Neural progenitor cell (in vitro differentiated cells): ENCODE measurements at regions not wholly inside any gene's neighbourhood (a gene's known extent, or its start where the extent isn't known, plus 50 kb on each side); places are given as distances from the start of the nearest gene placed in this dataset.

Experiments
- DNase-seq: peaks from one replicate; pipeline ENCODE4 v3.0.0-alpha.2; 2016; ENCODE audit warnings: low spot score
- H2AFZ ChIP-seq: fragments of 200-600 bp; sonication (generic); replicated peaks from 2 replicates; pipeline ENCODE4 v1.6.1; 2016; ENCODE audit warnings: antibody characterized with exemption
- H3F3A ChIP-seq: fragments of 200-600 bp; sonication (generic); 2 replicates; pipeline ENCODE4 v1.6.1; 2016; ENCODE audit warnings: antibody characterized with exemption, low read depth
- H3K27ac ChIP-seq: fragments of 200-600 bp; sonication (generic); 2 replicates; pipeline ENCODE4 v1.5.1; 2016; ENCODE audit warnings: mild to moderate bottlenecking
- H3K27me3 ChIP-seq: fragments of 200-600 bp; sonication (generic); 2 replicates; pipeline ENCODE4 v1.6.1; 2016; ENCODE audit warnings: mild to moderate bottlenecking, moderate library complexity
- H3K36me3 ChIP-seq: fragments of 200-600 bp; sonication (generic); 2 replicates; pipeline ENCODE4 v1.5.1; 2016
- H3K4me1 ChIP-seq: fragments of 200-600 bp; sonication (generic); 2 replicates; pipeline ENCODE4 v1.6.1; 2016; ENCODE audit warnings: mixed run types
- H3K4me2 ChIP-seq: fragments of 200-600 bp; sonication (generic); 2 replicates; pipeline ENCODE4 v1.6.1; 2016
- H3K4me3 ChIP-seq: fragments of 200-600 bp; sonication (generic); 2 replicates; pipeline ENCODE4 v1.5.1; 2016
- H3K79me2 ChIP-seq: fragments of 200-600 bp; sonication (generic); 2 replicates; pipeline ENCODE4 v1.6.1; 2016; ENCODE audit warnings: low read depth
- H3K9ac ChIP-seq: fragments of 200-600 bp; sonication (generic); 2 replicates; pipeline ENCODE4 v1.6.1; 2016
- H3K9me3 ChIP-seq: fragments of 200-600 bp; sonication (generic); 2 replicates; pipeline ENCODE4 v1.5.1; 2016; ENCODE audit warnings: low read depth
- H4K20me1 ChIP-seq: fragments of 200-600 bp; sonication (generic); 2 replicates; pipeline ENCODE4 v1.6.1; 2016; ENCODE audit warnings: low read depth
- H3K27ac Mint-ChIP-seq: 3 replicates; pipeline ENCODE4 v1.8.0; 2021; ENCODE audit warnings: mixed read lengths
- H3K27me3 Mint-ChIP-seq: 2 replicates; pipeline ENCODE4 v1.8.0; 2022; ENCODE audit warnings: low read depth, mild to moderate bottlenecking, inconsistent platforms, moderate library complexity, mixed read lengths; ENCODE audit not compliant: insufficient read depth
- H3K36me3 Mint-ChIP-seq: 3 replicates; pipeline ENCODE4 v1.8.0; 2021; ENCODE audit warnings: mixed read lengths
- H3K4me1 Mint-ChIP-seq: 3 replicates; pipeline ENCODE4 v1.8.0; 2021; ENCODE audit warnings: mixed read lengths
- H3K4me3 Mint-ChIP-seq: 3 replicates; pipeline ENCODE4 v1.8.0; 2021; ENCODE audit warnings: mild to moderate bottlenecking, moderate library complexity, mixed read lengths
- H3K9me3 Mint-ChIP-seq: 3 replicates; pipeline ENCODE4 v1.8.0; 2020; ENCODE audit warnings: mixed read lengths
- EZH2 ChIP-seq: fragments of 200-600 bp; sonication (generic); IDR thresholded peaks from 2 replicates; pipeline ENCODE4 v1.6.1; 2017; ENCODE audit warnings: antibody characterized with exemption, mild to moderate bottlenecking, moderate library complexity
- EZH2phosphoT487 ChIP-seq: fragments of 200-600 bp; sonication (generic); IDR thresholded peaks from 2 replicates; pipeline ENCODE4 v1.6.1; 2017; ENCODE audit warnings: antibody characterized with exemption
- TF ChIP-seq, protein P1 (sequence below): fragments of 200-600 bp; sonication (generic); IDR thresholded peaks from 2 replicates; pipeline ENCODE4 v1.5.1; 2017; ENCODE audit warnings: antibody characterized with exemption, mild to moderate bottlenecking

GRCh38 chr2:88942798-88943197, 251.3 kb downstream of the RPIA start:
- Mint-ChIP-seq H3K9me3 (peaks cover 8% of the 10 kb centered on the region), H3K27me3 (peaks cover 2% of the 10 kb centered on the region), H3K4me1 (no peaks in the 10 kb centered on the region), H3K27ac (no peak overlapping the region), H3K4me3 (no peak overlapping the region), H3K36me3 (no peaks in the 10 kb centered on the region)
- Histone ChIP-seq H3K4me2 (no peak overlapping the region), H4K20me1 (no peaks in the 10 kb centered on the region), H2AFZ (no peak overlapping the region), H3K4me1 (no peaks in the 10 kb centered on the region), H3K4me3 (no peak overlapping the region), H3K79me2 (no peaks in the 10 kb centered on the region), H3F3A (no peaks in the 10 kb centered on the region), H3K27ac (no peak overlapping the region), H3K9me3 (peaks cover 25% of the 10 kb centered on the region), H3K36me3 (no peaks in the 10 kb centered on the region), H3K9ac (no peak overlapping the region), H3K27me3 (no peaks in the 10 kb centered on the region)
- DNase-seq: no peak
- TF ChIP-seq, protein P1, sequence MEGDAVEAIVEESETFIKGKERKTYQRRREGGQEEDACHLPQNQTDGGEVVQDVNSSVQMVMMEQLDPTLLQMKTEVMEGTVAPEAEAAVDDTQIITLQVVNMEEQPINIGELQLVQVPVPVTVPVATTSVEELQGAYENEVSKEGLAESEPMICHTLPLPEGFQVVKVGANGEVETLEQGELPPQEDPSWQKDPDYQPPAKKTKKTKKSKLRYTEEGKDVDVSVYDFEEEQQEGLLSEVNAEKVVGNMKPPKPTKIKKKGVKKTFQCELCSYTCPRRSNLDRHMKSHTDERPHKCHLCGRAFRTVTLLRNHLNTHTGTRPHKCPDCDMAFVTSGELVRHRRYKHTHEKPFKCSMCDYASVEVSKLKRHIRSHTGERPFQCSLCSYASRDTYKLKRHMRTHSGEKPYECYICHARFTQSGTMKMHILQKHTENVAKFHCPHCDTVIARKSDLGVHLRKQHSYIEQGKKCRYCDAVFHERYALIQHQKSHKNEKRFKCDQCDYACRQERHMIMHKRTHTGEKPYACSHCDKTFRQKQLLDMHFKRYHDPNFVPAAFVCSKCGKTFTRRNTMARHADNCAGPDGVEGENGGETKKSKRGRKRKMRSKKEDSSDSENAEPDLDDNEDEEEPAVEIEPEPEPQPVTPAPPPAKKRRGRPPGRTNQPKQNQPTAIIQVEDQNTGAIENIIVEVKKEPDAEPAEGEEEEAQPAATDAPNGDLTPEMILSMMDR: no peak
- TF ChIP-seq EZH2: no peak
- TF ChIP-seq EZH2phosphoT487: no peak

DNA sequence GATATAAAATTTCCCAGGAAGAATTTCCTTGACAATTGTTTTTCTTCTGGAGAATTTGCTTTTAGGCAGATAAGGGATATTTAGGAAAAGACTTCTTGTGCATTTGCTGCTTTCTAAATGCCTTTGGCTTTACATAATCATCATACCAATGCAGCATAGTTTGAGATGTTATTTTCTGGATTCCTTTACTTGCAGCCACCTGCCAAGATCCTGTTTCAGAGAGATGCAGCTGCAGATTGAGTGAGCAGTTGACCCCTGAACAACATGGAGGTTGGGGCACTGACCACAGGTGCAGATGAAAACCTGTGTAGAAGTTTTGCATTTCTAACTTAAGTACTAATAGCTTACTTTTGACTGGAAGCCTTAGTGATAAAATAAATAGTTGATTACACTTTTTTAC, 257.9 kb downstream of the RPIA start:
- Histone ChIP-seq H3K4me3 (no peak overlapping the region), H3K4me2 (no peak overlapping the region), H2AFZ (no peak overlapping the region), H3K9me3 (peaks cover 17% of the 10 kb centered on the region), H3K36me3 (no peaks in the 10 kb centered on the region), H3K9ac (no peak overlapping the region), H3K27ac (no peak overlapping the region), H3K4me1 (no peaks in the 10 kb centered on the region), H3K27me3 (no peaks in the 10 kb centered on the region), H3F3A (no peaks in the 10 kb centered on the region), H4K20me1 (no peaks in the 10 kb centered on the region), H3K79me2 (no peaks in the 10 kb centered on the region)
- TF ChIP-seq EZH2phosphoT487 (no peak), EZH2 (no peak)
- TF ChIP-seq, protein P1: no peak
- Mint-ChIP-seq H3K36me3 (no peaks in the 10 kb centered on the region), H3K27ac (no peak overlapping the region), H3K27me3 (no peaks in the 10 kb centered on the region), H3K4me3 (no peak overlapping the region), H3K4me1 (no peaks in the 10 kb centered on the region), H3K9me3 (peaks cover 8% of the 10 kb centered on the region)
- DNase-seq: no peak

DNA sequence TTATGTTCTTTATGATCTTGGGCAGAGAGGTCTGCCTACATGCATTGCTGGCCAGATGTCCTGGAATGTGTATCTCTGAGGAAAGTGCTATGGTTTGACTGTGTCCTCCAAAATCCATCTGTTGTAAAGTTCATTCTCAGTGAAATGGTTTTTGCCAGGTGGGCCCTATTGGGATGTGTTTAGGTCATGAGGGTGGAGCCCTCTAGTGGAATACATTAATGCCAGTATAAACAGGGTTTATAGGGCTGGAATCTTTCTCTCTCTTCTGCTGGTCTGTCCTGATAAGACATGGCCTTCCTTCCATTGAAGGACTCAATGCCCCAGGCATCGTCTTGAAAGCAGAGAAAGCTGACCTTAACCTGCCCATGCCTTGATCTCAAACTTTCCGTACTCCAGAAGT, 258.5 kb downstream of the RPIA start:
- H3K79me2 ChIP-seq: no peaks in the 10 kb centered on the region
- Mint-ChIP-seq H3K36me3 (no peaks in the 10 kb centered on the region), H3K27ac (no peak overlapping the region), H3K4me1 (no peaks in the 10 kb centered on the region), H3K9me3 (peaks cover 8% of the 10 kb centered on the region), H3K27me3 (peaks cover 2% of the 10 kb centered on the region), H3K4me3 (no peak overlapping the region)
- H3K27me3 ChIP-seq: no peaks in the 10 kb centered on the region
- no peaks in the 10 kb centered on the region for H4K20me1 ChIP-seq
- no peak overlapping the region for H3K4me3 ChIP-seq
- no peak for DNase-seq
- no peak overlapping the region for H3K9ac ChIP-seq
- no peak overlapping the region for H3K4me2 ChIP-seq
- peaks cover 13% of the 10 kb centered on the region for H3K9me3 ChIP-seq
- no peaks in the 10 kb centered on the region for H3K4me1 ChIP-seq
- no peaks in the 10 kb centered on the region for H3K36me3 ChIP-seq
- TF ChIP-seq EZH2phosphoT487: no peak
- TF ChIP-seq EZH2: no peak
- TF ChIP-seq, protein P1: no peak
- no peak overlapping the region for H2AFZ ChIP-seq
- H3K27ac ChIP-seq: no peak overlapping the region
- H3F3A ChIP-seq: no peaks in the 10 kb centered on the region

DNA sequence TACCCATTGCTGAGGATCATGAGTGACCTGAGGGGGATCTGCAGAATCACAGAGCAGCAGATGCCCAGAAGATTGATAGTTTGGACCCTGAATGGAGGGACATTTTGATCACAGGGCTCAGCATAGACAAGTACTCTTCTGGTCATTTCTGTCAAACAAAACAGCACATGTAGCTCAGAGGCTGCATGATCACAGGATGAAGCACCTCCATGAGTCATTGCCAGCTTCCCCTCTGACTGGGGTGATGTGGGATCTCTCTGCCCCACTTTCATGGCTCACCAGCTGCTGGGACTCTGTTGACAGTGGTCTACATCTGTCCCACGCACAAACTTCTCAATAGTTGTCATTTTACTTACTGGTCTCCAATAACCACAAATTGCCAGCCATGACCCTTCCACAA, 264.1 kb downstream of the RPIA start:
- no peak overlapping the region for H3K9ac ChIP-seq
- H3K9me3 ChIP-seq: peaks cover 23% of the 10 kb centered on the region
- H3K27ac ChIP-seq: no peak overlapping the region
- no peak overlapping the region for H3K27ac Mint-ChIP-seq
- no peak overlapping the region for H2AFZ ChIP-seq
- no peak overlapping the region for H3K4me2 ChIP-seq
- no peaks in the 10 kb centered on the region for H4K20me1 ChIP-seq
- no peaks in the 10 kb centered on the region for H3K27me3 ChIP-seq
- H3F3A ChIP-seq: no peaks in the 10 kb centered on the region
- H3K79me2 ChIP-seq: no peaks in the 10 kb centered on the region
- H3K27me3 Mint-ChIP-seq: peaks cover 3% of the 10 kb centered on the region
- H3K4me3 ChIP-seq: no peak overlapping the region
- peaks cover 7% of the 10 kb centered on the region for H3K9me3 Mint-ChIP-seq
- H3K4me3 Mint-ChIP-seq: no peak overlapping the region
- no peaks in the 10 kb centered on the region for H3K4me1 Mint-ChIP-seq
- no peak for DNase-seq
- no peaks in the 10 kb centered on the region for H3K4me1 ChIP-seq
- no peaks in the 10 kb centered on the region for H3K36me3 Mint-ChIP-seq
- TF ChIP-seq, protein P1: no peak
- no peak for TF ChIP-seq EZH2phosphoT487
- no peak for TF ChIP-seq EZH2
- no peaks in the 10 kb centered on the region for H3K36me3 ChIP-seq
